Spleen (tissue), 7 donors: ENCODE measurements at regions not wholly inside any gene's neighbourhood (a gene's known extent, or its start where the extent isn't known, plus 50 kb on each side); places are given as distances from the start of the nearest gene placed in this dataset.

Experiments
- POLR2A ChIP-seq, 3 donors: fragments of 450-650 bp; IDR thresholded peaks; one replicate each; pipeline ENCODE4 v1.5.1; 2017; ENCODE audit warnings: antibody characterized with exemption in 3 of 3, mild to moderate bottlenecking in 1 of 3
- POLR2AphosphoS5 ChIP-seq, 3 donors: sonication (generic); formaldehyde crosslinking; IDR thresholded peaks; one replicate each; pipeline ENCODE4 v1.5.1; 2017; ENCODE audit warnings: antibody characterized with exemption in 3 of 3
- TF ChIP-seq, protein P1 (sequence below), 11 experiments: fragments of 200-600 bp in 7 of 11; fragments of 450-650 bp in 4 of 11; sonication (generic) in 4 of 11; IDR thresholded peaks in 8 of 11; conservative IDR thresholded peaks in 3 of 11; 1 replicate in 7 of 11; 2 replicates in 4 of 11; pipeline versions ENCODE4 v1.4.0 to v1.8.0; 2016 to 2021; ENCODE audit warnings: antibody characterized with exemption in 11 of 11, inconsistent platforms in 4 of 11, mild to moderate bottlenecking in 1 of 11
- donor health status: DM: no; HTN: no; CAD: no; lungs with moderate emphysema.
- donor health status: DM: no; HTN: no; CAD: no.
- donor health status: DM: no; HTN: no; CAD: no.

DNA sequence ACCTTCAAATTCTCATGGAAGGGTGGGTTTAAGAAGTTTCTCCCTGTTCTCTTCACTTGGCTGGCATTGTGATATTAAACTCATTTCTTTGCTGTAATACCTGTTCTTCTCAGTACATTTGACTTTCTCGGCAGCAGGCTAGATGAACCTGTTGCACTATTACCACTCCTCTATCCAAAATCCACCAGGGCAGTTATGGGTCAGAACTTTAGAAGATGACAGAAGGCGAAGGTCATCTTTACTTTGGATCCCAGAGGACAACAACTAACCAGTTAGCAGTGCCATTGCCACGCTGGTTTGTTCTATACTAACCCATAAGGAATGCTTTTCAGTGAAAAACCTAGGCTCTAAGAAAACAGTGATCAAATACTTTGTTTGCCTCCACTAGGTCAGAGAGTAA lies 901.0 kb downstream of the TSN start:
- no peak for TF ChIP-seq POLR2A (IDR thresholded peaks at IDR 0.05)
- TF ChIP-seq, protein P1, sequence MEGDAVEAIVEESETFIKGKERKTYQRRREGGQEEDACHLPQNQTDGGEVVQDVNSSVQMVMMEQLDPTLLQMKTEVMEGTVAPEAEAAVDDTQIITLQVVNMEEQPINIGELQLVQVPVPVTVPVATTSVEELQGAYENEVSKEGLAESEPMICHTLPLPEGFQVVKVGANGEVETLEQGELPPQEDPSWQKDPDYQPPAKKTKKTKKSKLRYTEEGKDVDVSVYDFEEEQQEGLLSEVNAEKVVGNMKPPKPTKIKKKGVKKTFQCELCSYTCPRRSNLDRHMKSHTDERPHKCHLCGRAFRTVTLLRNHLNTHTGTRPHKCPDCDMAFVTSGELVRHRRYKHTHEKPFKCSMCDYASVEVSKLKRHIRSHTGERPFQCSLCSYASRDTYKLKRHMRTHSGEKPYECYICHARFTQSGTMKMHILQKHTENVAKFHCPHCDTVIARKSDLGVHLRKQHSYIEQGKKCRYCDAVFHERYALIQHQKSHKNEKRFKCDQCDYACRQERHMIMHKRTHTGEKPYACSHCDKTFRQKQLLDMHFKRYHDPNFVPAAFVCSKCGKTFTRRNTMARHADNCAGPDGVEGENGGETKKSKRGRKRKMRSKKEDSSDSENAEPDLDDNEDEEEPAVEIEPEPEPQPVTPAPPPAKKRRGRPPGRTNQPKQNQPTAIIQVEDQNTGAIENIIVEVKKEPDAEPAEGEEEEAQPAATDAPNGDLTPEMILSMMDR (IDR thresholded peaks at IDR 0.05 in 8 of 11, conservative IDR thresholded peaks at IDR 0.05 in 3 of 11): no peak
- TF ChIP-seq POLR2AphosphoS5 (IDR thresholded peaks at IDR 0.05): no peak
